ENCODE measurements at regions not wholly inside any gene's neighbourhood (a gene's known extent, or its start where the extent isn't known, plus 50 kb on each side); places are given as distances from the start of the nearest gene placed in this dataset.

- H3K4me1 Mint-ChIP-seq (ENCODE audit: low read depth), result no peaks in the 10 kb centered on the region
- no peak for TF ChIP-seq CTCF (IDR thresholded peaks at IDR 0.05)
- peaks cover 67% of the 10 kb centered on the region for H3K27me3 Mint-ChIP-seq
- Histone ChIP-seq H3K36me3 (ENCODE audit: insufficient read depth, low read length) (no peaks in the 10 kb centered on the region), H3K9me3 (ENCODE audit: control insufficient read depth in 1 of 2, insufficient read depth in 1 of 2, low read length in 2 of 2) (no peaks in the 10 kb centered on the region), H3K27me3 (ENCODE audit: control insufficient read depth in 1 of 2, insufficient read depth in 2 of 2, low read length in 2 of 2) (peaks cover 10 to 14% of the 10 kb centered on the region in 2 experiments), H3K27ac (ENCODE audit: low read depth in 1 of 2, low read length in 2 of 2) (no peak overlapping the region), H3K4me3 (ENCODE audit: low read length) (no peak overlapping the region), H3K4me1 (ENCODE audit: insufficient read depth, low read length) (no peaks in the 10 kb centered on the region)
- H3K36me3 Mint-ChIP-seq (ENCODE audit: low read depth), result no peaks in the 10 kb centered on the region
- no peak for ATAC-seq (ENCODE audit: poor library complexity)
- intact Hi-C loops (cut with DNase I, micrococcal nuclease), result no loop called here
- CTCF ChIA-PET, result no interaction called here
- no peaks in the 10 kb centered on the region for H3K9me3 Mint-ChIP-seq
- no peak overlapping the region for H3K27ac Mint-ChIP-seq
- POLR2A ChIA-PET, result no interaction called here
- no peak for DNase-seq
- H3K4me3 Mint-ChIP-seq, result no peak overlapping the region
These were observed 90.1 kb downstream of the ACKR3 start for GRCh38 chr2:236659758-236660150.

- POLR2A ChIA-PET, result no interaction called here
- TF ChIP-seq CTCF (IDR thresholded peaks at IDR 0.05), result no peak
- H3K36me3 Mint-ChIP-seq (ENCODE audit: low read depth), result no peaks in the 10 kb centered on the region
- H3K27ac Mint-ChIP-seq, result no peak overlapping the region
- H3K4me1 Mint-ChIP-seq (ENCODE audit: low read depth), result no peaks in the 10 kb centered on the region
- no peaks in the 10 kb centered on the region for H3K36me3 ChIP-seq (ENCODE audit: insufficient read depth, low read length)
- CTCF ChIA-PET, result no interaction called here
- no peak for DNase-seq
- peaks cover 10 to 14% of the 10 kb centered on the region in 2 experiments for H3K27me3 ChIP-seq (ENCODE audit: control insufficient read depth in 1 of 2, insufficient read depth in 2 of 2, low read length in 2 of 2)
- ATAC-seq (ENCODE audit: poor library complexity), result no peak
- H3K4me3 Mint-ChIP-seq, result no peak overlapping the region
- H3K27ac ChIP-seq (ENCODE audit: low read depth in 1 of 2, low read length in 2 of 2), result no peak overlapping the region
- no peaks in the 10 kb centered on the region for H3K4me1 ChIP-seq (ENCODE audit: insufficient read depth, low read length)
- H3K27me3 Mint-ChIP-seq, result peaks cover 67% of the 10 kb centered on the region
- H3K9me3 Mint-ChIP-seq, result no peaks in the 10 kb centered on the region
- intact Hi-C loops (cut with DNase I, micrococcal nuclease), result no loop called here
- no peaks in the 10 kb centered on the region for H3K9me3 ChIP-seq (ENCODE audit: control insufficient read depth in 1 of 2, insufficient read depth in 1 of 2, low read length in 2 of 2)
- no peak overlapping the region for H3K4me3 ChIP-seq (ENCODE audit: low read length)
These were observed 91.6 kb downstream of the ACKR3 start for GRCh38 chr2:236661061-236661761.

- peaks cover 5 to 9% of the 10 kb centered on the region in 2 experiments for H3K27me3 ChIP-seq (ENCODE audit: control insufficient read depth in 1 of 2, insufficient read depth in 2 of 2, low read length in 2 of 2)
- DNase-seq, result no peak
- no peak for TF ChIP-seq CTCF (IDR thresholded peaks at IDR 0.05)
- Mint-ChIP-seq H3K36me3 (ENCODE audit: low read depth) (no peaks in the 10 kb centered on the region), H3K9me3 (no peaks in the 10 kb centered on the region), H3K4me1 (ENCODE audit: low read depth) (no peaks in the 10 kb centered on the region), H3K27ac (no peak overlapping the region), H3K27me3 (peaks cover 68% of the 10 kb centered on the region), H3K4me3 (no peak overlapping the region)
- H3K4me3 ChIP-seq (ENCODE audit: low read length), result no peak overlapping the region
- no peaks in the 10 kb centered on the region for H3K36me3 ChIP-seq (ENCODE audit: insufficient read depth, low read length)
- no peaks in the 10 kb centered on the region for H3K4me1 ChIP-seq (ENCODE audit: insufficient read depth, low read length)
- CTCF ChIA-PET, result no interaction called here
- no peak for ATAC-seq (ENCODE audit: poor library complexity)
- peaks cover 0 to 3% of the 10 kb centered on the region in 2 experiments for H3K9me3 ChIP-seq (ENCODE audit: control insufficient read depth in 1 of 2, insufficient read depth in 1 of 2, low read length in 2 of 2)
- H3K27ac ChIP-seq (ENCODE audit: low read depth in 1 of 2, low read length in 2 of 2), result no peak overlapping the region
- intact Hi-C loops (cut with DNase I, micrococcal nuclease), result no loop called here
- POLR2A ChIA-PET, result no interaction called here
These were observed 92.1 kb downstream of the ACKR3 start for GRCh38 chr2:236661762-236662110.

Data from CD4-positive, alpha-beta T cell (primary cell).